ENCODE measurements at regions not wholly inside any gene's neighbourhood (a gene's known extent, or its start where the extent isn't known, plus 50 kb on each side); places are given as distances from the start of the nearest gene placed in this dataset.

- Mint-ChIP-seq H3K4me3 (ENCODE audit: unreplicated experiment) (no peak overlapping the region), H3K36me3 (ENCODE audit: unreplicated experiment) (no peaks in the 10 kb centered on the region), H3K27ac (ENCODE audit: unreplicated experiment) (no peak overlapping the region), H3K4me1 (ENCODE audit: low read depth, unreplicated experiment) (no peaks in the 10 kb centered on the region), H3K9me3 (ENCODE audit: unreplicated experiment) (no peaks in the 10 kb centered on the region), H3K27me3 (ENCODE audit: unreplicated experiment) (no peaks in the 10 kb centered on the region)
- no peak for TF ChIP-seq CTCF (IDR thresholded peaks at IDR 0.05; ENCODE audit: partially characterized antibody, unreplicated experiment)
- no peak for DNase-seq
Measured at GRCh38 chr4:166658585-166658984, 575.7 kb downstream of the SPOCK3 start.

GRCh38 chr4:166662266-166662843 lies 571.9 kb downstream of the SPOCK3 start:
- no peak for DNase-seq
- Mint-ChIP-seq H3K9me3 (ENCODE audit: unreplicated experiment) (no peaks in the 10 kb centered on the region), H3K36me3 (ENCODE audit: unreplicated experiment) (no peaks in the 10 kb centered on the region), H3K4me1 (ENCODE audit: low read depth, unreplicated experiment) (no peaks in the 10 kb centered on the region), H3K27ac (ENCODE audit: unreplicated experiment) (no peak overlapping the region), H3K4me3 (ENCODE audit: unreplicated experiment) (no peak overlapping the region), H3K27me3 (ENCODE audit: unreplicated experiment) (no peaks in the 10 kb centered on the region)
- no peak for TF ChIP-seq CTCF (IDR thresholded peaks at IDR 0.05; ENCODE audit: partially characterized antibody, unreplicated experiment)

GRCh38 chr4:166670341-166670740 lies 564.0 kb downstream of the SPOCK3 start:
- TF ChIP-seq CTCF (IDR thresholded peaks at IDR 0.05; ENCODE audit: partially characterized antibody, unreplicated experiment) = no peak
- peaks cover 15% of the 10 kb centered on the region for H3K4me1 Mint-ChIP-seq (ENCODE audit: low read depth, unreplicated experiment)
- no peak overlapping the region for H3K27ac Mint-ChIP-seq (ENCODE audit: unreplicated experiment)
- peaks cover 1% of the 10 kb centered on the region for H3K9me3 Mint-ChIP-seq (ENCODE audit: unreplicated experiment)
- no peaks in the 10 kb centered on the region for H3K36me3 Mint-ChIP-seq (ENCODE audit: unreplicated experiment)
- H3K27me3 Mint-ChIP-seq (ENCODE audit: unreplicated experiment) = peaks cover 2% of the 10 kb centered on the region
- H3K4me3 Mint-ChIP-seq (ENCODE audit: unreplicated experiment) = no peak overlapping the region
- DNase-seq = no peak

- H3K27ac Mint-ChIP-seq (ENCODE audit: unreplicated experiment) = peak overlapping the region; percentile 72
- H3K36me3 Mint-ChIP-seq (ENCODE audit: unreplicated experiment) = no peaks in the 10 kb centered on the region
- peaks cover 18% of the 10 kb centered on the region for H3K4me1 Mint-ChIP-seq (ENCODE audit: low read depth, unreplicated experiment)
- TF ChIP-seq CTCF (IDR thresholded peaks at IDR 0.05; ENCODE audit: partially characterized antibody, unreplicated experiment) = no peak
- H3K9me3 Mint-ChIP-seq (ENCODE audit: unreplicated experiment) = peaks cover 1% of the 10 kb centered on the region
- no peak for DNase-seq
- H3K4me3 Mint-ChIP-seq (ENCODE audit: unreplicated experiment) = no peak overlapping the region
- H3K27me3 Mint-ChIP-seq (ENCODE audit: unreplicated experiment) = peaks cover 2% of the 10 kb centered on the region
Measured at GRCh38 chr4:166673911-166674310, 560.4 kb downstream of the SPOCK3 start.

GRCh38 chr4:166675411-166675810 lies 558.9 kb downstream of the SPOCK3 start:
- Mint-ChIP-seq H3K36me3 (ENCODE audit: unreplicated experiment) (no peaks in the 10 kb centered on the region), H3K27ac (ENCODE audit: unreplicated experiment) (no peak overlapping the region), H3K9me3 (ENCODE audit: unreplicated experiment) (peaks cover 1% of the 10 kb centered on the region), H3K27me3 (ENCODE audit: unreplicated experiment) (peaks cover 2% of the 10 kb centered on the region), H3K4me1 (ENCODE audit: low read depth, unreplicated experiment) (peaks cover 25% of the 10 kb centered on the region), H3K4me3 (ENCODE audit: unreplicated experiment) (no peak overlapping the region)
- no peak for TF ChIP-seq CTCF (IDR thresholded peaks at IDR 0.05; ENCODE audit: partially characterized antibody, unreplicated experiment)
- DNase-seq = no peak
